ENCODE measurements at regions not wholly inside any gene's neighbourhood (a gene's known extent, or its start where the extent isn't known, plus 50 kb on each side); places are given as distances from the start of the nearest gene placed in this dataset.
"Not testable (repeated sequence)": the region's sequence is repeated elsewhere in the genome, so short reads cannot be mapped to it uniquely, and the experiment has no call there.

DNA sequence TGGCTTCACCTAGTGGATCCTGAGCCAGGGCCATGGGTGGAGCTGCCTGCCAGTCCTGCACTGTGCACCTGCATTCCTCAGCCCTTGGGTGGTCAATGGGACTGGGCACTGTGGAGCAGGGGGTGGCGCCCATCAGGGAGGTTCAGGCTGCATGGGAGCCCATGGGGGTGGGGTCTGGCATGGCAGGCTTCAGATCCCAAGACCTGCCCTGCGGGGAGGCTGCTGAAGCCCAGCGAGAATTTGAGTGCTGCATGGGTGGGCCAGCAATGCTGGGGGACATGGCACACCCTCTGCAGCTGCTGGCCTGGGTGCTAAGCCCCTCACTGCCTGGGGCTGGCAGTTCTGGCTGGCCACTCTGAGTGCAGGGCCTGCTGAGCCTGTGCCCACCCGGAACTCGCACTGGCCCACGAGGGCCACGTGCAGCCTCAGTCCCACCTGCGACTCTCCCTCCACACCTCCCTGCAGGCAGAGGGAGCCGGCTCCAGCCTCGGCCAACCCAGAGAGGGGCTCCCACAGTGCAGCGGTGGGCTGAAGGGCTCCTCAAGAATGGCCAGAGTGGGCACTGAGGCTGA, 270.0 kb downstream of the CENPC start:
- no peak overlapping the region for H3K4me3 ChIP-seq (ENCODE audit: low read length)
- TF ChIP-seq, protein P1, sequence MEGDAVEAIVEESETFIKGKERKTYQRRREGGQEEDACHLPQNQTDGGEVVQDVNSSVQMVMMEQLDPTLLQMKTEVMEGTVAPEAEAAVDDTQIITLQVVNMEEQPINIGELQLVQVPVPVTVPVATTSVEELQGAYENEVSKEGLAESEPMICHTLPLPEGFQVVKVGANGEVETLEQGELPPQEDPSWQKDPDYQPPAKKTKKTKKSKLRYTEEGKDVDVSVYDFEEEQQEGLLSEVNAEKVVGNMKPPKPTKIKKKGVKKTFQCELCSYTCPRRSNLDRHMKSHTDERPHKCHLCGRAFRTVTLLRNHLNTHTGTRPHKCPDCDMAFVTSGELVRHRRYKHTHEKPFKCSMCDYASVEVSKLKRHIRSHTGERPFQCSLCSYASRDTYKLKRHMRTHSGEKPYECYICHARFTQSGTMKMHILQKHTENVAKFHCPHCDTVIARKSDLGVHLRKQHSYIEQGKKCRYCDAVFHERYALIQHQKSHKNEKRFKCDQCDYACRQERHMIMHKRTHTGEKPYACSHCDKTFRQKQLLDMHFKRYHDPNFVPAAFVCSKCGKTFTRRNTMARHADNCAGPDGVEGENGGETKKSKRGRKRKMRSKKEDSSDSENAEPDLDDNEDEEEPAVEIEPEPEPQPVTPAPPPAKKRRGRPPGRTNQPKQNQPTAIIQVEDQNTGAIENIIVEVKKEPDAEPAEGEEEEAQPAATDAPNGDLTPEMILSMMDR (IDR thresholded peaks at IDR 0.05; ENCODE audit: low read depth, low read length, poor library complexity, severe bottlenecking): no peak
- no peak for TF ChIP-seq EZH2phosphoT487 (IDR thresholded peaks at IDR 0.05; ENCODE audit: borderline replicate concordance, low read length)
- H4K20me1 ChIP-seq (ENCODE audit: control insufficient read depth, insufficient read depth, low read depth, low read length): no peaks in the 10 kb centered on the region
- H3K27me3 ChIP-seq (ENCODE audit: control insufficient read depth, low read length): no peaks in the 10 kb centered on the region
- no peaks in the 10 kb centered on the region for H3F3A ChIP-seq (ENCODE audit: control insufficient read depth, insufficient read depth)
- no peaks in the 10 kb centered on the region for H3K79me2 ChIP-seq (ENCODE audit: control insufficient read depth, low read length)
- H3K9me3 ChIP-seq (ENCODE audit: control insufficient read depth, insufficient read depth, low read length): no peaks in the 10 kb centered on the region
- H3K27ac ChIP-seq (ENCODE audit: low read depth, low read length): no peak overlapping the region
- no peaks in the 10 kb centered on the region for H3K9me2 ChIP-seq (replicated peaks; ENCODE audit: control insufficient read depth, low read length)
- no peaks in the 10 kb centered on the region for H3K36me3 ChIP-seq (ENCODE audit: control insufficient read depth, low read length)
- no peaks in the 10 kb centered on the region for H3K4me1 ChIP-seq (ENCODE audit: control insufficient read depth, low read length)
- H3K4me2 ChIP-seq (ENCODE audit: low read length): no peak overlapping the region

DNA sequence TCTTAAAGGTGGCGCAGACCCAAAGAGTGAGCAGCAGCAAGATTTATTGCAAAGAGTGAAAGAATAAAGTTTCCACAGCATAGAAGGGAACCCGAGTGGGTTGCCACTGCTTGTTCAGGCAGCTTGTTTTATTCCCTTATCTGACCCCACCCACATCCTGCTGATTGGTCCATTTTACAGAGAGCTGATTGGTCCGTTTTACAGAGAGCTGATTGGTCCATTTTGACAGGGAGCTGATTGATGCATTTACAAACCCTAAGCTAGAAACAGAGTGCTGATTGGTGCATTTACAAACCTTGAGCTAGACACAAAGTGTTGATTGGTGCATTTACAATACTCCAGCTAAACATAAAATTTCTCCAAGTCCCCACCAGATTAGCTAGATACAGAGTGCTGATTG, 270.6 kb downstream of the CENPC start:
- H3K9me3 ChIP-seq (ENCODE audit: control insufficient read depth, insufficient read depth, low read length); H3K36me3 ChIP-seq (ENCODE audit: control insufficient read depth, low read length); H3K27me3 ChIP-seq (ENCODE audit: control insufficient read depth, low read length); H3F3A ChIP-seq (ENCODE audit: control insufficient read depth, insufficient read depth); H3K79me2 ChIP-seq (ENCODE audit: control insufficient read depth, low read length); H3K27ac ChIP-seq (ENCODE audit: low read depth, low read length); H3K4me2 ChIP-seq (ENCODE audit: low read length); H3K9me2 ChIP-seq (replicated peaks; ENCODE audit: control insufficient read depth, low read length); H3K4me1 ChIP-seq (ENCODE audit: control insufficient read depth, low read length); H3K4me3 ChIP-seq (ENCODE audit: low read length); H4K20me1 ChIP-seq (ENCODE audit: control insufficient read depth, insufficient read depth, low read depth, low read length): not testable (repeated sequence)

GRCh38 chr4:67273666-67274065, 271.6 kb downstream of the CENPC start:
- TF ChIP-seq EZH2phosphoT487 (IDR thresholded peaks at IDR 0.05; ENCODE audit: borderline replicate concordance, low read length): no peak
- no peaks in the 10 kb centered on the region for H3F3A ChIP-seq (ENCODE audit: control insufficient read depth, insufficient read depth)
- no peaks in the 10 kb centered on the region for H3K79me2 ChIP-seq (ENCODE audit: control insufficient read depth, low read length)
- H3K4me3 ChIP-seq (ENCODE audit: low read length): no peak overlapping the region
- H3K4me1 ChIP-seq (ENCODE audit: control insufficient read depth, low read length): no peaks in the 10 kb centered on the region
- no peaks in the 10 kb centered on the region for H3K27me3 ChIP-seq (ENCODE audit: control insufficient read depth, low read length)
- H3K27ac ChIP-seq (ENCODE audit: low read depth, low read length): no peak overlapping the region
- no peaks in the 10 kb centered on the region for H3K36me3 ChIP-seq (ENCODE audit: control insufficient read depth, low read length)
- H3K9me3 ChIP-seq (ENCODE audit: control insufficient read depth, insufficient read depth, low read length): no peaks in the 10 kb centered on the region
- no peak overlapping the region for H3K4me2 ChIP-seq (ENCODE audit: low read length)
- H3K9me2 ChIP-seq (replicated peaks; ENCODE audit: control insufficient read depth, low read length): no peaks in the 10 kb centered on the region
- no peaks in the 10 kb centered on the region for H4K20me1 ChIP-seq (ENCODE audit: control insufficient read depth, insufficient read depth, low read depth, low read length)

- no peaks in the 10 kb centered on the region for H3K79me2 ChIP-seq (ENCODE audit: control insufficient read depth, low read length)
- H3K9me3 ChIP-seq (ENCODE audit: control insufficient read depth, insufficient read depth, low read length): no peaks in the 10 kb centered on the region
- H3K4me2 ChIP-seq (ENCODE audit: low read length): no peak overlapping the region
- H3F3A ChIP-seq (ENCODE audit: control insufficient read depth, insufficient read depth): no peaks in the 10 kb centered on the region
- H3K9me2 ChIP-seq (replicated peaks; ENCODE audit: control insufficient read depth, low read length): no peaks in the 10 kb centered on the region; the same call in 1 of the 2 replicates
- no peaks in the 10 kb centered on the region for H3K4me1 ChIP-seq (ENCODE audit: control insufficient read depth, low read length)
- no peak overlapping the region for H3K27ac ChIP-seq (ENCODE audit: low read depth, low read length)
- no peaks in the 10 kb centered on the region for H3K36me3 ChIP-seq (ENCODE audit: control insufficient read depth, low read length)
- no peak overlapping the region for H3K4me3 ChIP-seq (ENCODE audit: low read length)
- TF ChIP-seq, protein P1 (IDR thresholded peaks at IDR 0.05; ENCODE audit: low read depth, low read length, poor library complexity, severe bottlenecking): no peak
- TF ChIP-seq EZH2phosphoT487 (IDR thresholded peaks at IDR 0.05; ENCODE audit: borderline replicate concordance, low read length): no peak
- H3K27me3 ChIP-seq (ENCODE audit: control insufficient read depth, low read length): no peaks in the 10 kb centered on the region
- no peaks in the 10 kb centered on the region for H4K20me1 ChIP-seq (ENCODE audit: control insufficient read depth, insufficient read depth, low read depth, low read length)
Observed at GRCh38 chr4:67261971-67262370, 283.3 kb downstream of the CENPC start.
